ENCODE measurements at regions not wholly inside any gene's neighbourhood (a gene's known extent, or its start where the extent isn't known, plus 50 kb on each side); places are given as distances from the start of the nearest gene placed in this dataset.
"Not testable (repeated sequence)": the region's sequence is repeated elsewhere in the genome, so short reads cannot be mapped to it uniquely, and the experiment has no call there.

GRCh38 chr6:100226811-100227210, 232.8 kb upstream of the MCHR2 start:
- DNase-seq (ENCODE audit: low spot score) = no peak

- not testable (repeated sequence) for DNase-seq (ENCODE audit: low spot score)
Observed at GRCh38 chr6:100223952-100224351, 229.9 kb upstream of the MCHR2 start.

GRCh38 chr6:100220543-100220942, 226.5 kb upstream of the MCHR2 start:
- no peak for DNase-seq (ENCODE audit: low spot score)

- DNase-seq (ENCODE audit: low spot score) = no peak
Observed at GRCh38 chr6:100217225-100218012, 223.4 kb upstream of the MCHR2 start.

GRCh38 chr6:100216760-100217159, 222.7 kb upstream of the MCHR2 start:
- no peak for DNase-seq (ENCODE audit: low spot score)

GRCh38 chr6:100212131-100212530, 218.1 kb upstream of the MCHR2 start:
- DNase-seq (ENCODE audit: low spot score) = no peak

- no peak for DNase-seq (ENCODE audit: low spot score)
Observed at GRCh38 chr6:100210137-100211117, 216.4 kb upstream of the MCHR2 start.

GRCh38 chr6:100209323-100210136, 215.5 kb upstream of the MCHR2 start:
- DNase-seq (ENCODE audit: low spot score) = no peak

- no peak for DNase-seq (ENCODE audit: low spot score)
Observed at GRCh38 chr6:100203400-100203799, 209.4 kb upstream of the MCHR2 start.

GRCh38 chr6:100202417-100203194, 208.6 kb upstream of the MCHR2 start:
- no peak for DNase-seq (ENCODE audit: low spot score)

GRCh38 chr6:100196214-100196982, 202.4 kb upstream of the MCHR2 start:
- not testable (repeated sequence) for DNase-seq (ENCODE audit: low spot score)

- not testable (repeated sequence) for DNase-seq (ENCODE audit: low spot score)
Observed at GRCh38 chr6:100195244-100195643, 201.2 kb upstream of the MCHR2 start.

GRCh38 chr6:100194535-100194934, 200.5 kb upstream of the MCHR2 start:
- no peak for DNase-seq (ENCODE audit: low spot score)

GRCh38 chr6:100188754-100189153, 194.7 kb upstream of the MCHR2 start:
- DNase-seq (ENCODE audit: low spot score) = no peak

- DNase-seq (ENCODE audit: low spot score) = no peak
Observed at GRCh38 chr6:100186552-100186951, 192.5 kb upstream of the MCHR2 start.

- DNase-seq (ENCODE audit: low spot score) = no peak
Observed at GRCh38 chr6:100185615-100186014, 191.6 kb upstream of the MCHR2 start.

- DNase-seq (ENCODE audit: low spot score) = no peak
Observed at GRCh38 chr6:100184473-100184872, 190.4 kb upstream of the MCHR2 start.

GRCh38 chr6:100182313-100182712, 188.3 kb upstream of the MCHR2 start:
- no peak for DNase-seq (ENCODE audit: low spot score)

GRCh38 chr6:100181309-100181708, 187.3 kb upstream of the MCHR2 start:
- DNase-seq (ENCODE audit: low spot score) = no peak

GRCh38 chr6:100179576-100179975, 185.6 kb upstream of the MCHR2 start:
- no peak for DNase-seq (ENCODE audit: low spot score)
